ENCODE measurements at regions not wholly inside any gene's neighbourhood (a gene's known extent, or its start where the extent isn't known, plus 50 kb on each side); places are given as distances from the start of the nearest gene placed in this dataset.

DNA sequence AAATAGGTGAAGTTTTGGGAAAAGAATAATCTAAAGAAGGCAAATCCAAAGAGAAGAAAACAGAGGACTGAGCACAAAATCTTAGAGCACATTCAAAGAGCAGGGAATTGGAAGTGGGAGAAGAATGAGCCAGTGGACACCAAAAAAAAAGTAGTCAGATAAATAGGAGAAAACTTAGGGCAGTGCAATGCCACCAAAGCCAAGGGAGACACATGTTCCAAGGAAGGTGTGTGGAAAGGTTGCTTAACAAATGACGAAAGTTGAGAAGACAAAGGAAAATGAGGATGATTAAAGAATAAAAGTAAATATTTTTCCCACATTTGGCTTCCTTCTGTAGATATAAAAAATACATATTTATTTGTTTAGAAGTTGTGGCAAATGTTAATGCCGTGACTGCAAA is 237.6 kb downstream of the TANC2 start:
- TF ChIP-seq FOXA1 (IDR thresholded peaks at IDR 0.05) (no peak), ELF4 (IDR thresholded peaks at IDR 0.05) (no peak), BHLHE40 (IDR thresholded peaks at IDR 0.05; ENCODE audit: borderline replicate concordance) (no peak), SUZ12 (IDR thresholded peaks at IDR 0.05) (no peak), TARDBP (IDR thresholded peaks at IDR 0.05) (no peak), NFRKB (IDR thresholded peaks at IDR 0.05) (no peak)
- TF ChIP-seq, protein P1, sequence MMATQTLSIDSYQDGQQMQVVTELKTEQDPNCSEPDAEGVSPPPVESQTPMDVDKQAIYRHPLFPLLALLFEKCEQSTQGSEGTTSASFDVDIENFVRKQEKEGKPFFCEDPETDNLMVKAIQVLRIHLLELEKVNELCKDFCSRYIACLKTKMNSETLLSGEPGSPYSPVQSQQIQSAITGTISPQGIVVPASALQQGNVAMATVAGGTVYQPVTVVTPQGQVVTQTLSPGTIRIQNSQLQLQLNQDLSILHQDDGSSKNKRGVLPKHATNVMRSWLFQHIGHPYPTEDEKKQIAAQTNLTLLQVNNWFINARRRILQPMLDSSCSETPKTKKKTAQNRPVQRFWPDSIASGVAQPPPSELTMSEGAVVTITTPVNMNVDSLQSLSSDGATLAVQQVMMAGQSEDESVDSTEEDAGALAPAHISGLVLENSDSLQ (IDR thresholded peaks at IDR 0.05) = no peak

Measured in HEK293T (cell line).